GM12872 (cell line): ENCODE measurements at regions not wholly inside any gene's neighbourhood (a gene's known extent, or its start where the extent isn't known, plus 50 kb on each side); places are given as distances from the start of the nearest gene placed in this dataset.
A peak's percentile ranks its signal among the peaks of the same experiment; 100 is the strongest.

Source experiments
- CTCF ChIP-seq: IDR thresholded peaks from 3 replicates; pipeline ENCODE4 v1.5.1; 2011; ENCODE audit warnings: low read depth, mild to moderate bottlenecking, low read length, moderate library complexity; ENCODE audit not compliant: insufficient read depth

GRCh38 chr20:48192109-48192508 lies 406.8 kb upstream of the SULF2 start:
- no peak for TF ChIP-seq CTCF

GRCh38 chr20:48191200-48191599 lies 405.9 kb upstream of the SULF2 start:
- no peak for TF ChIP-seq CTCF

- TF ChIP-seq CTCF = no peak
These were observed 405.5 kb upstream of the SULF2 start for GRCh38 chr20:48190757-48191156.

GRCh38 chr20:48189181-48189580 lies 403.9 kb upstream of the SULF2 start:
- TF ChIP-seq CTCF = peak; percentile 41; the same call in 1 of the 3 replicates

- no peak for TF ChIP-seq CTCF
These were observed 402.6 kb upstream of the SULF2 start for GRCh38 chr20:48187851-48188250.

GRCh38 chr20:48186915-48187314 lies 401.6 kb upstream of the SULF2 start:
- TF ChIP-seq CTCF = no peak

- TF ChIP-seq CTCF = no peak
These were observed 401.2 kb upstream of the SULF2 start for GRCh38 chr20:48186447-48186846.

- TF ChIP-seq CTCF = no peak
These were observed 398.9 kb upstream of the SULF2 start for GRCh38 chr20:48184229-48184628.
